ENCODE measurements at regions not wholly inside any gene's neighbourhood (a gene's known extent, or its start where the extent isn't known, plus 50 kb on each side); places are given as distances from the start of the nearest gene placed in this dataset.

- Histone ChIP-seq H3K4me1 (ENCODE audit: insufficient read depth, low read length) (no peaks in the 10 kb centered on the region), H3K9me3 (ENCODE audit: insufficient read depth, low read depth, low read length) (no peaks in the 10 kb centered on the region; the same call in 1 of the 2 replicates), H3K9ac (ENCODE audit: low read depth, low read length) (no peak overlapping the region), H3K4me3 (ENCODE audit: low read length) (no peak overlapping the region), H3K27me3 (ENCODE audit: insufficient read depth, low read length) (no peaks in the 10 kb centered on the region), H3K27ac (ENCODE audit: low read length) (no peak overlapping the region), H3K36me3 (ENCODE audit: insufficient read depth, low read depth, low read length) (no peaks in the 10 kb centered on the region)
Observed at GRCh38 chr17:12342161-12342560, 321.5 kb downstream of the MAP2K4 start.

GRCh38 chr17:12342609-12343435, 322.1 kb downstream of the MAP2K4 start:
- Histone ChIP-seq H3K36me3 (ENCODE audit: insufficient read depth, low read depth, low read length) (no peaks in the 10 kb centered on the region), H3K9ac (ENCODE audit: low read depth, low read length) (no peak overlapping the region), H3K9me3 (ENCODE audit: insufficient read depth, low read depth, low read length) (no peaks in the 10 kb centered on the region), H3K4me1 (ENCODE audit: insufficient read depth, low read length) (no peaks in the 10 kb centered on the region), H3K27ac (ENCODE audit: low read length) (no peak overlapping the region), H3K27me3 (ENCODE audit: insufficient read depth, low read length) (no peaks in the 10 kb centered on the region), H3K4me3 (ENCODE audit: low read length) (no peak overlapping the region)

- Histone ChIP-seq H3K27me3 (ENCODE audit: insufficient read depth, low read length) (no peaks in the 10 kb centered on the region), H3K4me1 (ENCODE audit: insufficient read depth, low read length) (no peaks in the 10 kb centered on the region), H3K4me3 (ENCODE audit: low read length) (no peak overlapping the region), H3K9me3 (ENCODE audit: insufficient read depth, low read depth, low read length) (no peaks in the 10 kb centered on the region), H3K9ac (ENCODE audit: low read depth, low read length) (no peak overlapping the region), H3K27ac (ENCODE audit: low read length) (no peak overlapping the region), H3K36me3 (ENCODE audit: insufficient read depth, low read depth, low read length) (no peaks in the 10 kb centered on the region)
Observed at GRCh38 chr17:12348476-12348875, 317.2 kb upstream of the MYOCD start.

- H3K4me1 ChIP-seq (ENCODE audit: insufficient read depth, low read length) = no peaks in the 10 kb centered on the region
- H3K4me3 ChIP-seq (ENCODE audit: low read length) = no peak overlapping the region
- no peak overlapping the region for H3K27ac ChIP-seq (ENCODE audit: low read length)
- no peaks in the 10 kb centered on the region for H3K9me3 ChIP-seq (ENCODE audit: insufficient read depth, low read depth, low read length)
- H3K9ac ChIP-seq (ENCODE audit: low read depth, low read length) = no peak overlapping the region
- H3K27me3 ChIP-seq (ENCODE audit: insufficient read depth, low read length) = no peaks in the 10 kb centered on the region
- no peaks in the 10 kb centered on the region for H3K36me3 ChIP-seq (ENCODE audit: insufficient read depth, low read depth, low read length)
Observed at GRCh38 chr17:12349297-12349696, 316.4 kb upstream of the MYOCD start.

- Histone ChIP-seq H3K27ac (ENCODE audit: low read length) (no peak overlapping the region), H3K27me3 (ENCODE audit: insufficient read depth, low read length) (no peaks in the 10 kb centered on the region), H3K36me3 (ENCODE audit: insufficient read depth, low read depth, low read length) (no peaks in the 10 kb centered on the region), H3K9ac (ENCODE audit: low read depth, low read length) (no peak overlapping the region), H3K4me1 (ENCODE audit: insufficient read depth, low read length) (no peaks in the 10 kb centered on the region), H3K4me3 (ENCODE audit: low read length) (no peak overlapping the region), H3K9me3 (ENCODE audit: insufficient read depth, low read depth, low read length) (no peaks in the 10 kb centered on the region)
Observed at GRCh38 chr17:12352127-12352526, 313.6 kb upstream of the MYOCD start.

- H3K4me1 ChIP-seq (ENCODE audit: insufficient read depth, low read length) = no peaks in the 10 kb centered on the region
- no peaks in the 10 kb centered on the region for H3K36me3 ChIP-seq (ENCODE audit: insufficient read depth, low read depth, low read length)
- no peaks in the 10 kb centered on the region for H3K9me3 ChIP-seq (ENCODE audit: insufficient read depth, low read depth, low read length)
- no peak overlapping the region for H3K9ac ChIP-seq (ENCODE audit: low read depth, low read length)
- no peak overlapping the region for H3K27ac ChIP-seq (ENCODE audit: low read length)
- H3K4me3 ChIP-seq (ENCODE audit: low read length) = no peak overlapping the region
- no peaks in the 10 kb centered on the region for H3K27me3 ChIP-seq (ENCODE audit: insufficient read depth, low read length)
Observed at GRCh38 chr17:12357600-12357999, 308.1 kb upstream of the MYOCD start.

GRCh38 chr17:12358477-12358876, 307.2 kb upstream of the MYOCD start:
- Histone ChIP-seq H3K36me3 (ENCODE audit: insufficient read depth, low read depth, low read length) (no peaks in the 10 kb centered on the region), H3K9me3 (ENCODE audit: insufficient read depth, low read depth, low read length) (no peaks in the 10 kb centered on the region), H3K27ac (ENCODE audit: low read length) (no peak overlapping the region), H3K27me3 (ENCODE audit: insufficient read depth, low read length) (no peaks in the 10 kb centered on the region), H3K4me3 (ENCODE audit: low read length) (no peak overlapping the region), H3K4me1 (ENCODE audit: insufficient read depth, low read length) (no peaks in the 10 kb centered on the region), H3K9ac (ENCODE audit: low read depth, low read length) (no peak overlapping the region)

GRCh38 chr17:12362853-12363455, 302.7 kb upstream of the MYOCD start:
- no peaks in the 10 kb centered on the region; the same call in 1 of the 2 replicates for H3K9me3 ChIP-seq (ENCODE audit: insufficient read depth, low read depth, low read length)
- H3K27me3 ChIP-seq (ENCODE audit: insufficient read depth, low read length) = no peaks in the 10 kb centered on the region
- H3K27ac ChIP-seq (ENCODE audit: low read length) = no peak overlapping the region
- no peaks in the 10 kb centered on the region for H3K4me1 ChIP-seq (ENCODE audit: insufficient read depth, low read length)
- H3K36me3 ChIP-seq (ENCODE audit: insufficient read depth, low read depth, low read length) = no peaks in the 10 kb centered on the region
- no peak overlapping the region for H3K4me3 ChIP-seq (ENCODE audit: low read length)
- no peak overlapping the region for H3K9ac ChIP-seq (ENCODE audit: low read depth, low read length)

- Histone ChIP-seq H3K9me3 (ENCODE audit: insufficient read depth, low read depth, low read length) (no peaks in the 10 kb centered on the region; the same call in 1 of the 2 replicates), H3K36me3 (ENCODE audit: insufficient read depth, low read depth, low read length) (no peaks in the 10 kb centered on the region), H3K9ac (ENCODE audit: low read depth, low read length) (no peak overlapping the region), H3K27ac (ENCODE audit: low read length) (no peak overlapping the region), H3K4me3 (ENCODE audit: low read length) (no peak overlapping the region), H3K4me1 (ENCODE audit: insufficient read depth, low read length) (no peaks in the 10 kb centered on the region), H3K27me3 (ENCODE audit: insufficient read depth, low read length) (no peaks in the 10 kb centered on the region)
Observed at GRCh38 chr17:12365805-12366204, 299.9 kb upstream of the MYOCD start.

- Histone ChIP-seq H3K27me3 (ENCODE audit: insufficient read depth, low read length) (no peaks in the 10 kb centered on the region), H3K27ac (ENCODE audit: low read length) (no peak overlapping the region), H3K9me3 (ENCODE audit: insufficient read depth, low read depth, low read length) (no peaks in the 10 kb centered on the region; the same call in 1 of the 2 replicates), H3K36me3 (ENCODE audit: insufficient read depth, low read depth, low read length) (no peaks in the 10 kb centered on the region), H3K4me1 (ENCODE audit: insufficient read depth, low read length) (no peaks in the 10 kb centered on the region), H3K9ac (ENCODE audit: low read depth, low read length) (no peak overlapping the region), H3K4me3 (ENCODE audit: low read length) (no peak overlapping the region)
Observed at GRCh38 chr17:12369065-12369464, 296.6 kb upstream of the MYOCD start.

- no peaks in the 10 kb centered on the region for H3K36me3 ChIP-seq (ENCODE audit: insufficient read depth, low read depth, low read length)
- peaks cover 3% of the 10 kb centered on the region; the same call in 1 of the 2 replicates for H3K9me3 ChIP-seq (ENCODE audit: insufficient read depth, low read depth, low read length)
- no peaks in the 10 kb centered on the region for H3K4me1 ChIP-seq (ENCODE audit: insufficient read depth, low read length)
- no peaks in the 10 kb centered on the region for H3K27me3 ChIP-seq (ENCODE audit: insufficient read depth, low read length)
- H3K9ac ChIP-seq (ENCODE audit: low read depth, low read length) = no peak overlapping the region
- no peak overlapping the region for H3K4me3 ChIP-seq (ENCODE audit: low read length)
- no peak overlapping the region for H3K27ac ChIP-seq (ENCODE audit: low read length)
Observed at GRCh38 chr17:12376276-12376675, 289.4 kb upstream of the MYOCD start.

GRCh38 chr17:12386225-12386624, 279.5 kb upstream of the MYOCD start:
- Histone ChIP-seq H3K9ac (ENCODE audit: low read depth, low read length) (no peak overlapping the region), H3K9me3 (ENCODE audit: insufficient read depth, low read depth, low read length) (no peaks in the 10 kb centered on the region), H3K27ac (ENCODE audit: low read length) (no peak overlapping the region)

More at GRCh38 chr17:12386225-12386624, 279.5 kb upstream of the MYOCD start:
- Histone ChIP-seq H3K27me3 (ENCODE audit: insufficient read depth, low read length) (no peaks in the 10 kb centered on the region), H3K36me3 (ENCODE audit: insufficient read depth, low read depth, low read length) (no peaks in the 10 kb centered on the region), H3K4me3 (ENCODE audit: low read length) (no peak overlapping the region), H3K4me1 (ENCODE audit: insufficient read depth, low read length) (no peaks in the 10 kb centered on the region)
